K562 (cell line): ENCODE measurements at regions not wholly inside any gene's neighbourhood (a gene's known extent, or its start where the extent isn't known, plus 50 kb on each side); places are given as distances from the start of the nearest gene placed in this dataset.

Source experiments
- ATAC-seq: fragments of 200-7000 bp; cut with Tn5 transposase; 3 replicates; pipeline ENCODE4 v1.9.1; 2020; ENCODE audit warnings: moderate library complexity
- BruUV-seq: library from RNA; stranded (reverse); fragments of 400-500 nt; replicated peaks from 2 replicates; lab custom pipeline; 2021; lab: Mats Ljungman, UMichigan
- CTCF ChIA-PET: fragments of 300-600 bp; formaldehyde crosslinking; extraction: SDS; loops from one replicate; lab custom pipeline; 2021; ENCODE audit warnings: low intra/inter-chr PET ratio; lab: Yijun Ruan, JAX
- POLR2A ChIA-PET: fragments of 300-600, 350-650 bp; sonication (Branson Sonifier 250); formaldehyde crosslinking; extraction: SDS; loops from one replicate; lab custom pipeline; 2021; ENCODE audit warnings: antibody characterized with exemption, inconsistent platforms; lab: Yijun Ruan, JAX
- DNase-seq, 4 experiments: peaks; one replicate each; pipeline versions ENCODE4 v3.0.0 to v3.0.0-alpha.2; 2011 to 2018; ENCODE audit warnings: low spot score in 3 of 4, mixed read lengths in 3 of 4; ENCODE audit errors: extremely low read depth in 1 of 4
- FAIRE-seq: peaks from 2 replicates; lab custom pipeline; 2011; peaks lifted over from hg19 to GRCh38; lab: Jason Lieb, UNC
- H2AFZ ChIP-seq: 2 replicates; pipeline ENCODE4 v1.6.0; 2011; ENCODE audit warnings: low read depth, low read length, control low read depth, inconsistent platforms
- H3K27ac ChIP-seq: fragments of 200-600 bp; 3 replicates; pipeline ENCODE4 v1.8.0; 2011; ENCODE audit warnings: low read depth, mild to moderate bottlenecking, control low read depth, inconsistent platforms, low read length, moderate library complexity, mixed read lengths; ENCODE audit errors: extremely low read depth
- H3K27me3 ChIP-seq, 2 experiments: fragments of 300-600 bp in 1 of 2; 2 replicates in 1 of 2; 3 replicates in 1 of 2; pipeline versions ENCODE4 v1.6.0 to v1.8.0; 2011; ENCODE audit warnings: inconsistent platforms in 2 of 2, low read length in 2 of 2, mild to moderate bottlenecking in 1 of 2, mixed read lengths in 1 of 2, moderate library complexity in 1 of 2; ENCODE audit not compliant: control insufficient read depth in 2 of 2, insufficient read depth in 2 of 2
- H3K36me3 ChIP-seq: fragments of 300-600 bp; 3 replicates; pipeline ENCODE4 v1.8.0; 2011; ENCODE audit warnings: mild to moderate bottlenecking, low read length, inconsistent platforms; ENCODE audit not compliant: control insufficient read depth, insufficient read depth
- H3K4me1 ChIP-seq, 2 experiments: fragments of 200-600 bp in 1 of 2; replicated peaks in 1 of 2; 2 replicates in 1 of 2; 3 replicates in 1 of 2; pipeline versions ENCODE4 v1.5.1 to v1.8.0; 2011; ENCODE audit warnings: inconsistent platforms in 2 of 2, low read length in 2 of 2, mild to moderate bottlenecking in 1 of 2, mixed read lengths in 1 of 2, moderate library complexity in 1 of 2; ENCODE audit not compliant: control insufficient read depth in 2 of 2, insufficient read depth in 2 of 2
- H3K4me2 ChIP-seq: 2 replicates; pipeline ENCODE4 v1.6.1; 2011; ENCODE audit warnings: low read length, control low read depth, inconsistent platforms, mixed read lengths; ENCODE audit not compliant: insufficient read depth
- H3K4me3 ChIP-seq: fragments of 200-600 bp; sonication (generic), shearing (Covaris generic); 2 replicates; pipeline ENCODE4 v1.5.1; 2016; ENCODE audit warnings: control low read depth, inconsistent platforms
- H3K79me2 ChIP-seq: fragments of 200-600 bp; 3 replicates; pipeline ENCODE4 v1.8.0; 2011; ENCODE audit warnings: low read length, inconsistent platforms; ENCODE audit not compliant: control insufficient read depth, insufficient read depth
- H3K9ac ChIP-seq, 2 experiments: 2 replicates each; pipeline versions ENCODE4 v1.6.0 to v1.6.1; 2011; ENCODE audit warnings: low read depth in 2 of 2, low read length in 2 of 2, control low read depth in 1 of 2, inconsistent platforms in 1 of 2, mild to moderate bottlenecking in 1 of 2, mixed read lengths in 1 of 2; ENCODE audit not compliant: insufficient read depth in 1 of 2
- H3K9me1 ChIP-seq: one replicate; pipeline ENCODE4 v1.6.0; 2011; ENCODE audit warnings: inconsistent platforms, mild to moderate bottlenecking, low read length, moderate library complexity; ENCODE audit not compliant: control insufficient read depth, insufficient read depth
- H3K9me3 ChIP-seq: replicated peaks from 2 replicates; pipeline ENCODE4 v1.5.1; 2011; ENCODE audit warnings: low read depth, low read length, inconsistent platforms; ENCODE audit not compliant: control insufficient read depth, insufficient read depth
- H4K20me1 ChIP-seq: replicated peaks from 2 replicates; pipeline ENCODE4 v1.6.1; 2011; ENCODE audit warnings: low read length, inconsistent platforms, mixed read lengths; ENCODE audit not compliant: control insufficient read depth, insufficient read depth
- CREB5 ChIP-seq: fragments of 250-450 bp; sonication (Bioruptor Pico); IDR thresholded peaks from 2 replicates; pipeline ENCODE4 v1.5.0; 2020; ENCODE audit warnings: mild to moderate bottlenecking
- GTF2E2 ChIP-seq: fragments of 200-800 bp; sonication (Bioruptor generic); IDR thresholded peaks from 2 replicates; pipeline ENCODE4 v1.6.1; 2016; ENCODE audit warnings: missing genetic modification characterization, missing compliant biosample characterization
- MLX ChIP-seq, 2 experiments: fragments of 450-650 bp in 1 of 2; sonication (generic) in 1 of 2; formaldehyde crosslinking; conservative IDR thresholded peaks; 2 replicates each; pipeline versions ENCODE4 v1.4.0 to v1.8.1; 2020 to 2022; ENCODE audit warnings: mild to moderate bottlenecking in 1 of 2, missing genetic modification reagents in 1 of 2
- RBBP5 ChIP-seq: fragments of 200-600 bp; sonication (generic); IDR thresholded peaks from 2 replicates; pipeline ENCODE4 v1.6.1; 2012; ENCODE audit warnings: borderline replicate concordance, mild to moderate bottlenecking, low read length, control low read depth, inconsistent platforms; ENCODE audit not compliant: insufficient read depth, poor library complexity, severe bottlenecking
- ZBTB17 ChIP-seq: fragments of 450-650 bp; formaldehyde crosslinking; IDR thresholded peaks from 2 replicates; pipeline ENCODE4 v1.4.0; 2020; ENCODE audit warnings: mild to moderate bottlenecking
- ZNF512 ChIP-seq: IDR thresholded peaks from 2 replicates; pipeline ENCODE4 v1.6.1; 2016; ENCODE audit warnings: missing genetic modification characterization, missing compliant biosample characterization
- ZNF780A ChIP-seq: fragments of 250-450 bp; sonication (Bioruptor Pico); IDR thresholded peaks from 2 replicates; pipeline ENCODE4 v1.5.0; 2021; ENCODE audit warnings: mild to moderate bottlenecking
- WGBS: fragments of 100-300 bp; shearing (Covaris generic); methylation state at CpG from one replicate; pipeline ENCODE4 v1.1.6; 2016; ENCODE audit warnings: low coverage, mixed read lengths; ENCODE audit not compliant: insufficient coverage; ENCODE audit errors: missing lambda C conversion rate; 5-methylcytosine and 5-hydroxymethylcytosine counted together
- in situ Hi-C: fragments of 300-500 bp; cut with MboI; formaldehyde crosslinking; loops from 4 replicates; pipeline ENCODE4 v1.15.0; 2018; ENCODE audit warnings: inconsistent platforms, mixed read lengths
- intact Hi-C: fragments of 100-400 bp; cut with micrococcal nuclease; formaldehyde crosslinking; loops from 2 replicates; pipeline ENCODE4 v1.14.2; 2022

DNA sequence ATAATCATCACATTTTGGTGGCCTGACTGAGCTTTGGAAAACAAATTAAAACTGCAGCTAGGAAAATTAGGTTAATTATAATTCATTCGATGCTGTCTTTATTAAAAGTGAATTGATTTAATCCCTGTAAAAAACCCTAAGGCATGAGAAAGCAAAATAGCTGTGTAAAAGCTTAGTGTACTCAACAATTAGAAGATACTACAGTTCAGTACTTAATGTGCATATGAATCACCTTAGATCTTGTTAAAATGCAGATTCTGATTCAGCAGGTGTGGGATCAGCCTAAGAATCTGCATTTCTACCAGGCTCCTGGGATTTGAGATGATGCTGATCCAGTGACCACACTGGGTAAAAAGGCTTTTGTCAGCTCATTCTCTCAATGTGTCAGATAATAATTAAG, 559.9 kb upstream of the GOLIM4 start:
- Histone ChIP-seq H3K4me1 (no peaks in the 10 kb centered on the region), H4K20me1 (no peaks in the 10 kb centered on the region), H3K4me2 (no peak overlapping the region), H3K27me3 (no peaks in the 10 kb centered on the region), H3K36me3 (no peaks in the 10 kb centered on the region), H3K9me1 (no peaks in the 10 kb centered on the region), H3K79me2 (no peaks in the 10 kb centered on the region), H3K9me3 (no peaks in the 10 kb centered on the region), H3K9ac (no peak overlapping the region), H2AFZ (no peak overlapping the region), H3K4me3 (no peak overlapping the region), H3K27ac (no peak overlapping the region)
- FAIRE-seq (no peak), ATAC-seq (no peak), DNase-seq (no peak)
- ChIA-PET POLR2A (no interaction called here), CTCF (interaction anchor here (0.5 kb wide), 1 partner anchor 83 kb away, joined by 5 read pairs; no protein-coding TSS in a partner anchor)
- TF ChIP-seq CREB5 (CRISPR knock-in tag) (no peak), GTF2E2 (tag) (no peak), ZNF512 (no peak), ZNF780A (CRISPR knock-in tag) (no peak), ZBTB17 (CRISPR knock-in tag) (no peak), RBBP5 (no peak), MLX (CRISPR knock-in tag; conservative IDR thresholded peaks at IDR 0.05) (no peak)
- BruUV-seq: no TSS peak
- in situ Hi-C loops (no loop called here), intact Hi-C loops (no loop called here)
- 9% methylated on average over 1 of the region's 1 CpG for WGBS
